ENCODE measurements at regions not wholly inside any gene's neighbourhood (a gene's known extent, or its start where the extent isn't known, plus 50 kb on each side); places are given as distances from the start of the nearest gene placed in this dataset.
"Not testable (repeated sequence)": the region's sequence is repeated elsewhere in the genome, so short reads cannot be mapped to it uniquely, and the experiment has no call there.

- DNase-seq (ENCODE audit: low read depth): no peak
Observed at GRCh38 chr10:6729071-6729774, 149.1 kb upstream of the PRKCQ start.

- DNase-seq (ENCODE audit: low read depth): no peak
Observed at GRCh38 chr10:6726924-6727323, 146.8 kb upstream of the PRKCQ start.

GRCh38 chr10:6722616-6723004, 142.5 kb upstream of the PRKCQ start:
- DNase-seq (ENCODE audit: low read depth): peak; percentile 31

- DNase-seq (ENCODE audit: low read depth): peak; percentile 89
Observed at GRCh38 chr10:6721964-6722615, 142.0 kb upstream of the PRKCQ start.

- peak; percentile 86 for DNase-seq (ENCODE audit: low read depth)
Observed at GRCh38 chr10:6721480-6721879, 141.4 kb upstream of the PRKCQ start.

- no peak for DNase-seq (ENCODE audit: low read depth)
Observed at GRCh38 chr10:6719561-6719960, 139.5 kb upstream of the PRKCQ start.

GRCh38 chr10:6718550-6718949, 138.5 kb upstream of the PRKCQ start:
- DNase-seq (ENCODE audit: low read depth): no peak

GRCh38 chr10:6716516-6716915, 136.4 kb upstream of the PRKCQ start:
- peak; percentile 19 for DNase-seq (ENCODE audit: low read depth)

GRCh38 chr10:6713716-6714115, 133.6 kb upstream of the PRKCQ start:
- no peak for DNase-seq (ENCODE audit: low read depth)

GRCh38 chr10:6713120-6713519, 133.0 kb upstream of the PRKCQ start:
- DNase-seq (ENCODE audit: low read depth): no peak

- no peak for DNase-seq (ENCODE audit: low read depth)
Observed at GRCh38 chr10:6711881-6712280, 131.8 kb upstream of the PRKCQ start.

GRCh38 chr10:6711408-6711841, 131.3 kb upstream of the PRKCQ start:
- DNase-seq (ENCODE audit: low read depth): no peak

- DNase-seq (ENCODE audit: low read depth): no peak
Observed at GRCh38 chr10:6707352-6707751, 127.3 kb upstream of the PRKCQ start.

GRCh38 chr10:6706725-6707124, 126.6 kb upstream of the PRKCQ start:
- DNase-seq (ENCODE audit: low read depth): no peak

GRCh38 chr10:6704896-6705295, 124.8 kb upstream of the PRKCQ start:
- no peak for DNase-seq (ENCODE audit: low read depth)

GRCh38 chr10:6702833-6703232, 122.8 kb upstream of the PRKCQ start:
- DNase-seq (ENCODE audit: low read depth): not testable (repeated sequence)

- DNase-seq (ENCODE audit: low read depth): no peak
Observed at GRCh38 chr10:6702030-6702429, 122.0 kb upstream of the PRKCQ start.

GRCh38 chr10:6701289-6701688, 121.2 kb upstream of the PRKCQ start:
- DNase-seq (ENCODE audit: low read depth): no peak

- DNase-seq (ENCODE audit: low read depth): no peak
Observed at GRCh38 chr10:6700066-6700465, 120.0 kb upstream of the PRKCQ start.

GRCh38 chr10:6699336-6699735, 119.3 kb upstream of the PRKCQ start:
- DNase-seq (ENCODE audit: low read depth): no peak

- no peak for DNase-seq (ENCODE audit: low read depth)
Observed at GRCh38 chr10:6695519-6695918, 115.4 kb upstream of the PRKCQ start.

GRCh38 chr10:6694447-6695140, 114.5 kb upstream of the PRKCQ start:
- no peak for DNase-seq (ENCODE audit: low read depth)

- DNase-seq (ENCODE audit: low read depth): no peak
Observed at GRCh38 chr10:6692856-6693255, 112.8 kb upstream of the PRKCQ start.

Data from iris pigment epithelial cell (primary cell).